GF-D8 (cell line): ENCODE measurements at regions not wholly inside any gene's neighbourhood (a gene's known extent, or its start where the extent isn't known, plus 50 kb on each side); places are given as distances from the start of the nearest gene placed in this dataset.
"Not testable (repeated sequence)": the region's sequence is repeated elsewhere in the genome, so short reads cannot be mapped to it uniquely, and the experiment has no call there.

Source experiments
- DNase-seq: peaks from one replicate; lab custom pipeline; 2025; lab: John Stamatoyannopoulos, UW

GRCh38 chr14:103267226-103267910 is 66.7 kb upstream of the EIF5 start:
- no peak for DNase-seq

- DNase-seq = no peak
These were observed 62.8 kb upstream of the EIF5 start for GRCh38 chr14:103271189-103271588.

GRCh38 chr14:103273145-103273744 is 60.8 kb upstream of the EIF5 start:
- no peak for DNase-seq

- no peak for DNase-seq
These were observed 60.1 kb upstream of the EIF5 start for GRCh38 chr14:103273745-103274615.

GRCh38 chr14:103275000-103275399 is 59.0 kb upstream of the EIF5 start:
- no peak for DNase-seq

- no peak for DNase-seq
These were observed 56.1 kb upstream of the EIF5 start for GRCh38 chr14:103277931-103278330.

- DNase-seq = no peak
These were observed 54.7 kb upstream of the EIF5 start for GRCh38 chr14:103279142-103280025.

GRCh38 chr14:103280278-103280928 is 53.6 kb upstream of the EIF5 start:
- no peak for DNase-seq

- DNase-seq = no peak
These were observed 52.4 kb upstream of the EIF5 start for GRCh38 chr14:103281496-103282231.

GRCh38 chr14:103282309-103282708 is 51.7 kb upstream of the EIF5 start:
- not testable (repeated sequence) for DNase-seq

GRCh38 chr14:103282932-103283331 is 51.1 kb upstream of the EIF5 start:
- no peak for DNase-seq

- DNase-seq = no peak
These were observed 50.1 kb upstream of the EIF5 start for GRCh38 chr14:103283916-103284315.
